AG04449 (cell line): ENCODE measurements at regions not wholly inside any gene's neighbourhood (a gene's known extent, or its start where the extent isn't known, plus 50 kb on each side); places are given as distances from the start of the nearest gene placed in this dataset.

ENCODE experiments used
- CTCF ChIA-PET: fragments of 350-600 bp; formaldehyde crosslinking; extraction: SDS; loops from one replicate; lab custom pipeline; 2021; ENCODE audit warnings: antibody characterized with exemption; lab: Yijun Ruan, JAX
- POLR2A ChIA-PET: fragments of 400-600, 350-600 bp; formaldehyde crosslinking; extraction: SDS; loops from one replicate; lab custom pipeline; 2020; ENCODE audit warnings: antibody characterized with exemption, inconsistent platforms; lab: Yijun Ruan, JAX
- DNase-seq: peaks from one replicate; pipeline ENCODE4 v3.0.0-alpha.2; 2010; ENCODE audit warnings: low read depth, low spot score
- H3K4me3 ChIP-seq: 2 replicates; pipeline ENCODE4 v1.5.1; 2011; ENCODE audit warnings: low read depth, mild to moderate bottlenecking, control low read depth, low read length
- TF ChIP-seq, protein P1 (sequence below): IDR thresholded peaks from one replicate; pipeline ENCODE4 v1.5.1; 2011; ENCODE audit warnings: mild to moderate bottlenecking, moderate library complexity, low read length, control low read depth, inconsistent platforms; ENCODE audit not compliant: insufficient read depth; ENCODE audit errors: missing control alignments

DNA sequence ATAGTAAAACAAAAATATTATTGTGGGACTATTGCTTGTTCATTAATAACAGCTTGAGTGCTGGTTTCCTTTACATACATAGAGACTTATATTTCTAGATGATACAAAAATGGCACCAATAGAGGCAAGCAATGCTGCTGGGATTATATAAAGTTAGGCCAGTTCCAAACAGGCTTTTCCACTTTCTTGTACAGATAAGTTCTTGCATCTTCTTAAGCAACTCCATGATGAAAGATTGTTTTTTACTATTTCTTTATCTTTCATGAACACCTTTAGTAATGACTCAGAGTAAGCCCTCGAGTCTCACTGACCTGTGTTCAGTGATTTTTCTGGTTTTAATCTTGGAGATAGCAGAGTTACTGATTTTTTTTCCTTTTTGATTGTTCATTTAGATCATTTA, 324.4 kb downstream of the PRR16 start:
- POLR2A ChIA-PET, result no interaction called here
- H3K4me3 ChIP-seq, result no peak overlapping the region
- no peak for DNase-seq
- TF ChIP-seq, protein P1, sequence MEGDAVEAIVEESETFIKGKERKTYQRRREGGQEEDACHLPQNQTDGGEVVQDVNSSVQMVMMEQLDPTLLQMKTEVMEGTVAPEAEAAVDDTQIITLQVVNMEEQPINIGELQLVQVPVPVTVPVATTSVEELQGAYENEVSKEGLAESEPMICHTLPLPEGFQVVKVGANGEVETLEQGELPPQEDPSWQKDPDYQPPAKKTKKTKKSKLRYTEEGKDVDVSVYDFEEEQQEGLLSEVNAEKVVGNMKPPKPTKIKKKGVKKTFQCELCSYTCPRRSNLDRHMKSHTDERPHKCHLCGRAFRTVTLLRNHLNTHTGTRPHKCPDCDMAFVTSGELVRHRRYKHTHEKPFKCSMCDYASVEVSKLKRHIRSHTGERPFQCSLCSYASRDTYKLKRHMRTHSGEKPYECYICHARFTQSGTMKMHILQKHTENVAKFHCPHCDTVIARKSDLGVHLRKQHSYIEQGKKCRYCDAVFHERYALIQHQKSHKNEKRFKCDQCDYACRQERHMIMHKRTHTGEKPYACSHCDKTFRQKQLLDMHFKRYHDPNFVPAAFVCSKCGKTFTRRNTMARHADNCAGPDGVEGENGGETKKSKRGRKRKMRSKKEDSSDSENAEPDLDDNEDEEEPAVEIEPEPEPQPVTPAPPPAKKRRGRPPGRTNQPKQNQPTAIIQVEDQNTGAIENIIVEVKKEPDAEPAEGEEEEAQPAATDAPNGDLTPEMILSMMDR, result no peak
- CTCF ChIA-PET, result no interaction called here

DNA sequence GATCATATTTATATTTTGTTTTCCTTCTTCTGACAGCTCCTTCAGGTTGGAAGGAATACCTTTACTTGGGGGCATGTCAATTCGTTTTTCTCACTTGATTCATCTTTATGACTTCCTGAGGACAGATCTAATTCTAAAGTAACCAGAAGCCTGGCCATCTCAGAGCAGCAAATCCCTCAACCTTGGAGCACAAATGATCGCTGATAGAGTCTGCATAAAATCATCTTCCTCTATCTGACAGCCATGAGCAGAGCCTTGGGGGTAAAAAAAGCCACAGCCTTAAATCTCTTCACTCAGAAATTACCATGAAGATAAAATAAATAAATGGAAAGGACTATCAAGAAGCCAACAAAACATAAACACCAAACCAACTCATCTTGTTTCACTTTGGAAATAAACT, 325.8 kb downstream of the PRR16 start:
- ChIA-PET CTCF (no interaction called here), POLR2A (no interaction called here)
- TF ChIP-seq, protein P1, result no peak
- no peak overlapping the region; the same call in 1 of the 2 replicates for H3K4me3 ChIP-seq
- DNase-seq, result no peak

DNA sequence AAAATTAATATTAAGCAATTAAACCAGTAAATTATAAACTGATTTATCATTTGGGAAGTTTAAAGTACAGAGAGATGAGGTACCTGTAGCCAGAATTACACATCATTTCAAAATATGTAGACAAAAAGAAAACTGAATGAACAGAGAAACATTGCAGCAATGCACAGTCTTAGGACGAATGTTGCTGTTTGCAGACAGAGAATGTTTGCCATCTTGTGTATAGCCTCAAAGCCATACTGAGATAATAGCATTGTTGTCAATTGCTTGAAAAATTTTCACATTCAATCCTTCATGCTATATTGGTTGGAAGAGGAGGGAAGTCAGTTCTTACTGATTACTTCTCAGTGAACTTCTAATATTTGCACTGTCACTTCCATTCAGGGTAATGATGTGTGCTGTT, 326.2 kb downstream of the PRR16 start:
- no peak overlapping the region; the same call in 1 of the 2 replicates for H3K4me3 ChIP-seq

DNA sequence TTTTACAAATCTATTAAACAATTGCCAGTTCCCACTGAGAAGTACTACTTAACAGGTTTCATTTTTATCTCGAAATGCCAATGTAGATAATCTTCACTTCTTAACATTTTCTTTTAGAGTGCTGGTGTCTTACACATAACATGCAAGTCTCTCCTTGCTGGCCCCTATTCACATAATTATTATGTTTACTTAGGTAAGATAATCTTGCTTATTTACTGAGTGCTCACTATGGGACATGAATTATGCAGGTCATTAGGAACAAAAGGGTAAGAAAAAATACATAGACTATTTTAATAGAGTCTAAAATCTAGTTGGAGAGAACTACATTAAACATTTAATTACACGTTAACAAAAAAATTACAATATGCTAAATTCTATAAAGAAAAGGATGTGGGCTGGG, 328.4 kb downstream of the PRR16 start:
- ChIA-PET POLR2A (no interaction called here), CTCF (no interaction called here)
- TF ChIP-seq, protein P1, result no peak
- H3K4me3 ChIP-seq, result no peak overlapping the region
- DNase-seq, result no peak

More for the DNA sequence above, 326.2 kb downstream of the PRR16 start:
- DNase-seq, result no peak
- CTCF ChIA-PET, result no interaction called here
- POLR2A ChIA-PET, result no interaction called here
- TF ChIP-seq, protein P1, result no peak

DNA sequence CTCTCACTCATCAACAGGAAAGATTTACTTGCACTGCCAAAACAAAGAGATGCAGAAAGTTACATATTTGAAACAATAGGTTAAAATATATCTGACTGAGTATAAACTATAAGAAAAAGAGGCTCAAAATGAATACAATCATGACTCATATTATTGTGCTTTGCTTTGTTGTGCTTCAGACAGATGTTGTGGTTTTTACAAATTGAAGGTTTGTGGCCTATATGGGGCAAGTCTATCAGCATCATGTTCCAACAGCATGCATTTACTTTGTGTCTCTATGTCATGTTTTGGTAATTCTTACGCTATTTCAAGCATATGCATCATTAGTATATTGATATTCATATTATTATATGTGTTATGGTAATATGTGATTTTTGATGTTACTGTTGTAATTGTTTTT, 330.0 kb downstream of the PRR16 start:
- CTCF ChIA-PET, result no interaction called here
- POLR2A ChIA-PET, result no interaction called here
- DNase-seq, result no peak
- no peak overlapping the region for H3K4me3 ChIP-seq
- TF ChIP-seq, protein P1, result no peak

DNA sequence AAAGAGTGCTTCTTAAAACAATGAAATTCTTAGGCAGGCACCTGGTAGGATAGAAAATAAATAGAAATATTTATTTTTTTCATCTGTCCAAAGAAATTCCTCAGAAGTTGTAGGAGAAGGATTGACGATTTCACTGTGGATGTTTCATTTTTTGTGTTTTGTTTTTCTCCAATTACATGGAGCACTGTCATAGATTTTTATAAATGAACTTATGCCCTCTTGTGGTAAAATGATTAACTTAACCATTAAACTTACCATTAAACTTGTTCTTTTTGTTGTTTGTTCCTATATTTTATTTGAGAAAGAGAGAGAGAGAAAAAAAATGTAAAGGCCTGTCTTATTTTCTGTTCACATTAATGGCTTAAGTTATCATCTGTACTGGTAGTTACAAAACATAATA, 339.2 kb downstream of the PRR16 start:
- no peak for DNase-seq
- POLR2A ChIA-PET, result no interaction called here
- CTCF ChIA-PET, result interaction anchor here (0.7 to 3.1 kb wide), 9 partner anchors 14 to 1333 kb away, joined by 3 to 11 read pairs (median 4); no protein-coding TSS in a partner anchor
- TF ChIP-seq, protein P1, result no peak
- no peak overlapping the region; the same call in 1 of the 2 replicates for H3K4me3 ChIP-seq
